Activated CD8-positive, alpha-beta memory T cell treated with anti-CD3 and anti-CD28 coated beads for 4 hours (primary cell): ENCODE measurements at regions not wholly inside any gene's neighbourhood (a gene's known extent, or its start where the extent isn't known, plus 50 kb on each side); places are given as distances from the start of the nearest gene placed in this dataset.
A peak's percentile ranks its signal among the peaks of the same experiment; 100 is the strongest.
"Not testable (repeated sequence)": the region's sequence is repeated elsewhere in the genome, so short reads cannot be mapped to it uniquely, and the experiment has no call there.

Experiments used
- DNase-seq, 2 donors: peaks; one replicate each; pipeline ENCODE4 v3.0.0-alpha.2; 2020; ENCODE audit warnings: low read depth in 2 of 2

DNA sequence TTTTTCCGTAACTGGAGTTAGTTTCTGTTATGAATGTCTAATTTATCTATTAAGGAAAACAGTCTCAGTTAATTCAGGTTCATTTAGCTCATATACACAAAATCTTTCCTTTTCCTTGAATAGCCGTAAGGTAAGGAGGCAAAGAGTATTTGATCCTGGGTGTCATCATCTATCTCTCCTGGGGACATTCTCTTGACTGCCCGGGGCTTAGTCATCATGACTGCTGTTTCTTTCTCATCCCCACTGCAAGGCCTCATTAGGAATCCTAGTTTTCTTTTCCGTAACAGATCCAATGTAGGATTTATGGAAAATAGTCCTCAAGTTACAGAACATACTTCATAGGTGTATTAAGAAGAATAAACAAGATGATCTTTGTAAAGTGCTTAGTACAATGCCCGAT, 134.9 kb upstream of the CHD1 start:
- no peak for DNase-seq

GRCh38 chr5:99061711-99062110, 132.9 kb upstream of the CHD1 start:
- DNase-seq, result no peak

- DNase-seq, result no peak
Measured at GRCh38 chr5:99061299-99061698, 132.5 kb upstream of the CHD1 start.

- DNase-seq, result peak; percentile 69 to 73
Measured at GRCh38 chr5:99060306-99061261, 131.8 kb upstream of the CHD1 start.

- no peak for DNase-seq
Measured at GRCh38 chr5:99059685-99060084, 130.9 kb upstream of the CHD1 start.

DNA sequence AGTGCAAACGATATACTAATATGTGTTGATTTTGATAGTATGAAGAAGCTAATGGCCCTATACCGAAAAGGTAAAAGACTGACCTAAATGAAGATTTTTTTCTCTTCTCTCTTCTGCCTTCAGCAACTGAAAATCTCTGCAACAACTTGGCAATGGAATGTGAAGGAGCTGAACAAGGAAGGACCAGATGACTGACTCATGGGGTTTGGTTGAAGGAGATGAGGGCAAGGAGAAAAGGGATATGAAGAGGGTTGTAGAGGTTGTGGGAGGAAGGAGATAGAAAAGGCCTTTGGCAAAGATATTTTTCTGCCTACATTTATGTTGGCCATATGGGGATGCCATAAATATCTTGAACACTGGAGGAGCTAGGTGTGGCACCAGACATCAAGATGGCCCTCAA, 129.7 kb upstream of the CHD1 start:
- no peak for DNase-seq

GRCh38 chr5:99054972-99055371, 126.2 kb upstream of the CHD1 start:
- DNase-seq, result no peak

DNA sequence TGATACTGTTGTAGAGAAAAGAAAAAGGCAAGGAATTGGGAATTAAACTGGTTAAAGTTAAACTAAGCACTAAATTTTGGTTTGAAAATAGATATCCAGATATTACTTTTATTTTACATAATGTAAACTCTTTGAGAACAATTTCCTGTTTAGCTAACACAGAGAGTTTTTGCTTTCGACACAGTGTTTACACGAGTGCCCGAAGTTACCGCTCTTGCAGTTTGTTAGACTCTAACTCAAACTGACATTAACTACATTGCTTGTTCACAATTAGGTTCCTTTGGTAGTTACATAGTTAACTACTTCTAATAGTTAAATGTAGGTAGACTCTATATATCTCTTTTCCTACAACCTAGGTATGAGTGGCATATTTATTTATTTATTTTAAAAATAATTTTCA, 117.1 kb upstream of the CHD1 start:
- DNase-seq, result no peak

GRCh38 chr5:99043257-99043656, 114.5 kb upstream of the CHD1 start:
- DNase-seq, result not testable (repeated sequence)

- peak in 1 of 2 donors; percentile 13 for DNase-seq
Measured at GRCh38 chr5:99037668-99038067, 108.9 kb upstream of the CHD1 start.

DNA sequence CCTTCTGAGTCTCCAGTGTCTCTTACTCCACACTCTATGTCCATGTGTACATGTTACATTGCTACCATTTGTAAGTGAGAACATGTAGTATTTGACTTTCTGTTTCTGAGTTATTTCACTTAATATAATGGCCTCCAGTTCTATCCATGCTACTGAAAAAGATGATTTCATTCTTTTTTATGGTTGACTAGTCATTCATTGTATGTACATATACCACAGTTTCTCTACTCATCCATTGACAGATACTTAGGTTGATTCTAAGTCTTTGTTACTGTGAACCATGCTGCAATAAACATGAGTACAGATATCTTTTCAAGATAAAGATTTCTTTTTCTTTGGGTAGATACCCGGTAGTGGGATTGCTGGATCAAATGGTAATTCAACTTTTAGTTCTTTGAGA, 107.1 kb upstream of the CHD1 start:
- no peak for DNase-seq

GRCh38 chr5:99034336-99034735, 105.5 kb upstream of the CHD1 start:
- no peak for DNase-seq

- DNase-seq, result no peak
Measured at GRCh38 chr5:99033014-99033900, 104.5 kb upstream of the CHD1 start.

DNA sequence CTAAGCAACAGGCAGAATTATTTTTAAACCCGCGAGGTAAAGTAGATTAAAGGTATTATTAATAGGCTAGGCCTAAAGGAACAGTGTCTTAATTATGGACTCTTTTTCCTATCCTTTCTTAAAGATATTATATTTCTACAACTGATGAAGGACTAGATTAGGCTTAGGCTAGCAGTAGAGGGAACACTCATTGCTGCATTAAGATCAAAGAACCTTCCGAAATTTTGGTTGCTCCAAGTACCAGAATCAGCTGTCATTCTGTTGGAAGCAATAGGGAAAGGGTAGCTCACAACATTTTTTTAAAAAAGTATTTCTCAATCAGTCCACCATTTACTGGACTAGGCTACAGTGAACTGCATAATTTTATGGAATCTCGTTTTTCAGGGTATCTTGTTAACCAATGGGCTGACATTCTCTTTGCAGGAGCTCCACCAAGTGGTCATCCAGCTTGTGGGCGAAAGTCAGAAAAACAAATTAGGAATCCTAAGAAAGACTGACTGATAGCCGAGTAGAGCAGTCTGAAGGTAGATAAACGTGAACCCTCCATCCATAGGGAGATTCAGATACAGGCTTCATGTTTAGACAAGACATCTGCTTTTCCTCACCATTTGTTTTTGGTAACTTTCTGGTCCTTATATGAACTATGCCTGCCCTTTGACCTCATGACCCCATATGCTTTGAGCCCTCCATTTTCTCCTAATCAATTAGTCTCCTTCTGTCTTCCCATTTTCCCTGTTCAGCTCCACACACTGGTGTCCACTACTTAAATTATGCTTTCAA, 103.6 kb upstream of the CHD1 start:
- no peak for DNase-seq

GRCh38 chr5:99030906-99031440, 102.2 kb upstream of the CHD1 start:
- no peak for DNase-seq

GRCh38 chr5:99029172-99029571, 100.4 kb upstream of the CHD1 start:
- DNase-seq, result no peak

- DNase-seq, result not testable (repeated sequence)
Measured at GRCh38 chr5:99028170-99028569, 99.4 kb upstream of the CHD1 start.

GRCh38 chr5:99025298-99026045, 96.7 kb upstream of the CHD1 start:
- DNase-seq, result no peak

- no peak for DNase-seq
Measured at GRCh38 chr5:99023330-99023729, 94.5 kb upstream of the CHD1 start.

- DNase-seq, result no peak
Measured at GRCh38 chr5:99022250-99022649, 93.4 kb upstream of the CHD1 start.

- no peak for DNase-seq
Measured at GRCh38 chr5:99020698-99021048, 91.9 kb upstream of the CHD1 start.
